DND-41 (cell line): ENCODE measurements at regions not wholly inside any gene's neighbourhood (a gene's known extent, or its start where the extent isn't known, plus 50 kb on each side); places are given as distances from the start of the nearest gene placed in this dataset.

Experiments used
- CTCF ChIP-seq: IDR thresholded peaks from 2 replicates; pipeline ENCODE4 v1.5.1; 2012; ENCODE audit warnings: borderline replicate concordance, low read length, moderate library complexity, mild to moderate bottlenecking; ENCODE audit not compliant: poor library complexity, severe bottlenecking; ENCODE audit errors: extremely low read depth
- EZH2 ChIP-seq: IDR thresholded peaks from 3 replicates; pipeline ENCODE4 v1.6.1; 2012; ENCODE audit warnings: borderline replicate concordance, low read depth, mild to moderate bottlenecking, moderate library complexity, low read length, inconsistent platforms; ENCODE audit not compliant: severe bottlenecking

GRCh38 chr5:104299998-104300706 lies 737.6 kb upstream of the NUDT12 start:
- TF ChIP-seq EZH2 (no peak), CTCF (no peak)
